ENCODE measurements at regions not wholly inside any gene's neighbourhood (a gene's known extent, or its start where the extent isn't known, plus 50 kb on each side); places are given as distances from the start of the nearest gene placed in this dataset.

DNA sequence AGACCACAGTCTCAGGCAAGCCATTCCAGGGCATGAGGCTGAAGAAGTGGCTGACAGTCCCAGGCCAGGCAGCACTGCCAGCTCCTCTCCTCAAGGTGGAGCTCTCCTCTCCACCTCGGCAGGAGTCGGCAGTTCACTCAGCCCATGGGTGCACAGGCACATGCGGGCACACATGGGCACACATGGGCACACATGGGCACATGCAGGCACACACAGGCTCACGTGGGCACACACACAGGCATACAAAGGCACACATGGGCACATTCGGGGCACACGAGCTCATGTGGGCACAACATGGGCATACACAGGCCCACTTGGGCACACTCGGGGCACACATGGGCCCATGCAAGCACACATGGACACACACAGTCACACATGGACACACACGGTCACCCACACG lies 65.3 kb upstream of the TAF1B start:
- TF ChIP-seq, protein P1, sequence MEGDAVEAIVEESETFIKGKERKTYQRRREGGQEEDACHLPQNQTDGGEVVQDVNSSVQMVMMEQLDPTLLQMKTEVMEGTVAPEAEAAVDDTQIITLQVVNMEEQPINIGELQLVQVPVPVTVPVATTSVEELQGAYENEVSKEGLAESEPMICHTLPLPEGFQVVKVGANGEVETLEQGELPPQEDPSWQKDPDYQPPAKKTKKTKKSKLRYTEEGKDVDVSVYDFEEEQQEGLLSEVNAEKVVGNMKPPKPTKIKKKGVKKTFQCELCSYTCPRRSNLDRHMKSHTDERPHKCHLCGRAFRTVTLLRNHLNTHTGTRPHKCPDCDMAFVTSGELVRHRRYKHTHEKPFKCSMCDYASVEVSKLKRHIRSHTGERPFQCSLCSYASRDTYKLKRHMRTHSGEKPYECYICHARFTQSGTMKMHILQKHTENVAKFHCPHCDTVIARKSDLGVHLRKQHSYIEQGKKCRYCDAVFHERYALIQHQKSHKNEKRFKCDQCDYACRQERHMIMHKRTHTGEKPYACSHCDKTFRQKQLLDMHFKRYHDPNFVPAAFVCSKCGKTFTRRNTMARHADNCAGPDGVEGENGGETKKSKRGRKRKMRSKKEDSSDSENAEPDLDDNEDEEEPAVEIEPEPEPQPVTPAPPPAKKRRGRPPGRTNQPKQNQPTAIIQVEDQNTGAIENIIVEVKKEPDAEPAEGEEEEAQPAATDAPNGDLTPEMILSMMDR (IDR thresholded peaks at IDR 0.05) = no peak
- TF ChIP-seq POLR2A (IDR thresholded peaks at IDR 0.05) (no peak), POLR2AphosphoS5 (IDR thresholded peaks at IDR 0.05) (no peak)

Data from stomach (tissue), 4 donors.